Peyer's patch (tissue), 4 donors: ENCODE measurements at regions not wholly inside any gene's neighbourhood (a gene's known extent, or its start where the extent isn't known, plus 50 kb on each side); places are given as distances from the start of the nearest gene placed in this dataset.
A peak's percentile ranks its signal among the peaks of the same experiment; 100 is the strongest.

ENCODE experiments used
- DNase-seq, 3 donors: peaks; one replicate each; pipeline ENCODE4 v3.0.0-alpha.2; 2017 to 2019
- H3K27ac ChIP-seq, 4 donors: fragments of 200-600 bp; sonication (generic); one replicate each; pipeline ENCODE4 v1.5.1; 2016 to 2019
- H3K27me3 ChIP-seq, 2 donors: fragments of 200-600 bp; sonication (generic); one replicate each; pipeline ENCODE4 v1.5.1; 2019
- H3K36me3 ChIP-seq, 3 donors: fragments of 200-600 bp; sonication (generic); one replicate each; pipeline ENCODE4 v1.5.1; 2016 to 2019
- H3K4me1 ChIP-seq, 4 donors: fragments of 200-600 bp; sonication (generic); one replicate each; pipeline ENCODE4 v1.5.1; 2016 to 2019
- H3K4me3 ChIP-seq, 4 donors: fragments of 200-600 bp; sonication (generic); 1 replicate in 3 of 4; 2 replicates in 1 of 4; pipeline ENCODE4 v1.5.1; 2016 to 2019; ENCODE audit warnings: mild to moderate bottlenecking in 1 of 4
- H3K9me3 ChIP-seq, 4 donors: fragments of 200-600 bp; sonication (generic); one replicate each; pipeline ENCODE4 v1.5.1; 2016 to 2019; ENCODE audit warnings: mild to moderate bottlenecking in 1 of 4
- POLR2A ChIP-seq, 2 donors: fragments of 450-650 bp; IDR thresholded peaks; one replicate each; pipeline ENCODE4 v1.5.1; 2017; ENCODE audit warnings: antibody characterized with exemption in 2 of 2, mild to moderate bottlenecking in 2 of 2, moderate library complexity in 2 of 2
- TF ChIP-seq, protein P1 (sequence below), 6 experiments: fragments of 450-650 bp in 4 of 6; fragments of 200-600 bp in 2 of 6; sonication (generic) in 1 of 6; IDR thresholded peaks; one replicate each; pipeline ENCODE4 v1.5.1; 2017 to 2019; ENCODE audit warnings: antibody characterized with exemption in 6 of 6, mild to moderate bottlenecking in 3 of 6, moderate library complexity in 1 of 6

DNA sequence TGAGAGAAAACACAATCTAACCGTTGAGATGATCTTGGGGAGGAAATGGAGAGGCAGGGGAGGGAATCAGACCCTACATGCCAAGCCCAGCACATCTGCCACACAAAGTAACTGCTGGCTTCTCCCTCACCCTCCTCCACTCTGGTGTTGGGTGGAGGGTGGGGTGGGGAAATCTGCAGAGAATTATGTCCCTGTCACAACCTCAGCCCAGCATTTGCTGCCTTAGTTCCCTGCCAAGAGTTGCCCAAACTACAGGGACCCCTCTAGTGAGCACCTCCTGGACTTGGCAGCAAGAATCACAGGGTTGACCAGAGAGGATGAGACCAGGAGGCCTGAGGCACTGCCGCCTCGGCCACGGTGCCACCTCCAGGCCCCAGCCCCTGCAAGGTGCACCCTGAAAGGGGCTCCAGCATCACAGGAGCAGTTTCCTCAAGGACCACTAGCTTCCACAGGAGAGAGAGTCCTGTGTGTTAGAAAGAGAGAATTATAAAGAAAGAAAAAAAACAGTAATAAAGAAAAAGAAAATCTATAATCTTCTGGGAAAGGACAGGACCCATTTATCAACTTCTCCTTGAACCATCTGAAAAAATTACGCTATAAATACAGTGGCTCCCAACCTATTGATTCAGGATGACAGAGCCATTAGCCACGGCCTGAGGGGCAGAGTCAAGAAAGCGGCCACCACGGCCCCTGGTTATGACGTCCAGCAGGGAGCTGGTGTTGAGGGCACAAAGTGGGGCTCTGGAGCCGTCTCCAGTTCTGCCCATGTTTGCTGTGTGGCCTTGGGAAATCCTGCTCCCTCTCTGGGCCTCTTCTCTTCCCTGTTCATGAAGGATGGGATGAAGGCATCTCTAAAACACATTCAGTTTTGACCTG lies 451.7 kb downstream of the MATN1 start:
- TF ChIP-seq, protein P1, sequence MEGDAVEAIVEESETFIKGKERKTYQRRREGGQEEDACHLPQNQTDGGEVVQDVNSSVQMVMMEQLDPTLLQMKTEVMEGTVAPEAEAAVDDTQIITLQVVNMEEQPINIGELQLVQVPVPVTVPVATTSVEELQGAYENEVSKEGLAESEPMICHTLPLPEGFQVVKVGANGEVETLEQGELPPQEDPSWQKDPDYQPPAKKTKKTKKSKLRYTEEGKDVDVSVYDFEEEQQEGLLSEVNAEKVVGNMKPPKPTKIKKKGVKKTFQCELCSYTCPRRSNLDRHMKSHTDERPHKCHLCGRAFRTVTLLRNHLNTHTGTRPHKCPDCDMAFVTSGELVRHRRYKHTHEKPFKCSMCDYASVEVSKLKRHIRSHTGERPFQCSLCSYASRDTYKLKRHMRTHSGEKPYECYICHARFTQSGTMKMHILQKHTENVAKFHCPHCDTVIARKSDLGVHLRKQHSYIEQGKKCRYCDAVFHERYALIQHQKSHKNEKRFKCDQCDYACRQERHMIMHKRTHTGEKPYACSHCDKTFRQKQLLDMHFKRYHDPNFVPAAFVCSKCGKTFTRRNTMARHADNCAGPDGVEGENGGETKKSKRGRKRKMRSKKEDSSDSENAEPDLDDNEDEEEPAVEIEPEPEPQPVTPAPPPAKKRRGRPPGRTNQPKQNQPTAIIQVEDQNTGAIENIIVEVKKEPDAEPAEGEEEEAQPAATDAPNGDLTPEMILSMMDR (IDR thresholded peaks at IDR 0.05), result no peak
- TF ChIP-seq POLR2A (IDR thresholded peaks at IDR 0.05), result no peak
- Histone ChIP-seq H3K27me3 (no peaks in the 10 kb centered on the region), H3K36me3 (no peaks in the 10 kb centered on the region)

DNA sequence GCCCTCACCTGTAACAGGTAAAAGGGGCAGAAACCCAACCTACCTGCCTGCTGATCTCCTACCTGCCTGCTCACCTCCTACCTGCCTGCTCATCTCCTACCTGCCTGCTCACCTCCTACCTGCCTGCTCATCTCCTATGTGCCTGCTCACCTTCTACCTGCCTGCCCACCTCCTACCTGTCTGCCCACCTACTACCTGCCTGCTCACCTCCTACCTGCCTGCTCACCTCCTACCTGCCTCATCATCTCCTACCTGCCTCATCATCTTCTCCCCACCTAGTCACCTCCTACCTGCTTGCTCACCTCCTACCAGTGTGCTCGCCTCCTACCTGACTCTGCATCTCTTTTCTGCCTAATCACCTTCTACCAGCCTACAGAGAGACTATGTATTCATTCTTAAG lies 452.9 kb downstream of the MATN1 start:
- DNase-seq, result no peak
- Histone ChIP-seq H3K27me3 (no peaks in the 10 kb centered on the region), H3K4me1 (no peaks in the 10 kb centered on the region)

More for the DNA sequence above, 451.7 kb downstream of the MATN1 start:
- H3K9me3 ChIP-seq, result peaks cover 0 to 3% (median 0%) of the 10 kb centered on the region in 4 donors
- DNase-seq, result no peak
- no peaks in the 10 kb centered on the region for H3K4me1 ChIP-seq
- no peak overlapping the region for H3K27ac ChIP-seq
- no peak overlapping the region for H3K4me3 ChIP-seq

DNA sequence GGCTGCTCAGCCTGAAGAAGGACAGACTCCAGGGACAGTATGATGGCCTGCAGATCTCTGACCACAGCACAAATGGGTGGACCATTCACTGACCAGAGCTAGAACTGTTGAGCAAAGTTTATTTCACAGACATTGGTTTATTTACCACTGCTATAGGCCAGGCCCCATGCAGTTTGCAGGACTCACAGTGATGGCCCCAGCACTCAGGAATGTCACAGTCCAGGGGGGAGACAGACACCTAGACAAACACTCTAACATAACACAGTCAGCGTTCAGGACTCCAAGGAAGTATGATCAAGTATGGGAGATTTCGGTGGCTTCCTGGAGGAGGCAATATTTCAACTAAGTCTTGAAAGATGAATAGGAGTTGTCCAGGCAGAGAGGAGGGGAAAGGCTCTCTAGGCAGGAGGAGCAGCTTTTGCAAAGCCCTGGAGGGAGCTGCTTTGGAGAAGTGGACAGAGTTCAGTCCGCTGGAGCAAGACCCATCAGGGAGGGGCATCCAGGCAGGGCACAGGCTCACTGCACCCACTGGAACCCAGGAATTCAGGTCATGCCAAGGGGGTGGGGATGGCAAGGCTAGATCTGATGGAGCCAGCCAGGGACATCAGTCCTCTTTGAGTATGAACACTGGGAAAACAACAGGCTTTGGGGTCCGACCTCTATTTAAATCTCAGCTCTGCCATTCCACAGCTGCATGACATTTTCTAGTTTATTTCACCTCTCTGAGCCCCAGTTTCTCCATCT lies 454.3 kb downstream of the MATN1 start:
- Histone ChIP-seq H3K4me3 (no peak overlapping the region), H3K27ac (no peak overlapping the region), H3K36me3 (no peaks in the 10 kb centered on the region), H3K27me3 (no peaks in the 10 kb centered on the region), H3K9me3 (peaks cover 0 to under 1% (median 0%) of the 10 kb centered on the region in 4 donors), H3K4me1 (no peaks in the 10 kb centered on the region)
- TF ChIP-seq, protein P1 (IDR thresholded peaks at IDR 0.05), result no peak
- TF ChIP-seq POLR2A (IDR thresholded peaks at IDR 0.05), result no peak
- DNase-seq, result no peak

More for the DNA sequence above, 452.9 kb downstream of the MATN1 start:
- H3K9me3 ChIP-seq, result peaks cover 0 to 3% (median 0%) of the 10 kb centered on the region in 4 donors
- no peak overlapping the region for H3K27ac ChIP-seq
- no peaks in the 10 kb centered on the region for H3K36me3 ChIP-seq
- TF ChIP-seq, protein P1 (IDR thresholded peaks at IDR 0.05), result no peak
- no peak overlapping the region for H3K4me3 ChIP-seq

DNA sequence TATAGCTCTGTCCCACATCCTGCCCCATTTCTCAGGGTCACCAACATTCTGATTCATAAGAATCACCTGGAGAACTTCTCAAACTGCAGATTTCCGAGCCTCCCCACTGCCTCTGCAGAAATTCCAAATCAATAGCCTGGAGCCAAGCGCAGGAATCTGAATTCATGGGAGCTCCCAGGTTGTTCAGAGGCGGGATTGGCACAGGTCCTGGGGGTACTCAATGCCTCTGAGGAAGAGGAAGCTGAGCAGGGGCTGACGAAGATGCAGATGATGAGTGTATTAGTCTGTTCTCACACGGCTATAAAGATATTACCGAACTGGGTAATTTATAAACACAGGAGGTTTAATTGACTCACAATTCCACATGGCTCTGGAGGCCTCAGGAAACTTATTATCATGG lies 455.5 kb downstream of the MATN1 start:
- H3K27me3 ChIP-seq, result no peaks in the 10 kb centered on the region
- H3K4me3 ChIP-seq, result no peak overlapping the region
- no peaks in the 10 kb centered on the region for H3K9me3 ChIP-seq
- H3K36me3 ChIP-seq, result no peaks in the 10 kb centered on the region
- no peak for DNase-seq
- TF ChIP-seq, protein P1 (IDR thresholded peaks at IDR 0.05), result no peak
- no peak for TF ChIP-seq POLR2A (IDR thresholded peaks at IDR 0.05)
- H3K27ac ChIP-seq, result no peak overlapping the region
- H3K4me1 ChIP-seq, result no peaks in the 10 kb centered on the region

DNA sequence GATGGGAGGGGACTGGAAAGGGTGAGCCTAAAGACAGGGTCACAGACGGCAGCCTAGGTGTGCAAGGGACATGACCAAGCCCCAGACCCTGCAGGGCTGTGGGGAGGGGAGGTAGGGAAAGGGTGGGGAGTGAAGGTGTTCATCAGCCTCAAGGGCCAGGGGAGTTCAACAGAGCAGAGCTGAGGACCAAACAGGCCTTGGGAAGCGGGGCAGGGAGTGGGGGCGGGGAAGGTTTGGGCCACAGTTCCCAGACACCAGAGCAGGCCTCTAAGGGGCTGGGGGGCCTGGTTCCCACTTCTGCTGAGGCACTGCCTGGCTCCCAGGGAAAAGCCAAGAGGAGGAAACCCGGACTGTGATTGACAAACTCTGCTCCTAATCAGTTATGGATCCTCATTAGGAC lies 456.3 kb downstream of the MATN1 start:
- H3K27me3 ChIP-seq, result no peaks in the 10 kb centered on the region
- H3K27ac ChIP-seq, result no peak overlapping the region
- no peak for TF ChIP-seq POLR2A (IDR thresholded peaks at IDR 0.05)
- TF ChIP-seq, protein P1 (IDR thresholded peaks at IDR 0.05), result no peak
- peak in 1 of 3 donors; percentile 8 for DNase-seq
- H3K4me1 ChIP-seq, result no peaks in the 10 kb centered on the region
- H3K36me3 ChIP-seq, result no peaks in the 10 kb centered on the region
- H3K4me3 ChIP-seq, result no peak overlapping the region
- no peaks in the 10 kb centered on the region for H3K9me3 ChIP-seq
